ENCODE measurements at regions not wholly inside any gene's neighbourhood (a gene's known extent, or its start where the extent isn't known, plus 50 kb on each side); places are given as distances from the start of the nearest gene placed in this dataset.

- TF ChIP-seq, protein P1, sequence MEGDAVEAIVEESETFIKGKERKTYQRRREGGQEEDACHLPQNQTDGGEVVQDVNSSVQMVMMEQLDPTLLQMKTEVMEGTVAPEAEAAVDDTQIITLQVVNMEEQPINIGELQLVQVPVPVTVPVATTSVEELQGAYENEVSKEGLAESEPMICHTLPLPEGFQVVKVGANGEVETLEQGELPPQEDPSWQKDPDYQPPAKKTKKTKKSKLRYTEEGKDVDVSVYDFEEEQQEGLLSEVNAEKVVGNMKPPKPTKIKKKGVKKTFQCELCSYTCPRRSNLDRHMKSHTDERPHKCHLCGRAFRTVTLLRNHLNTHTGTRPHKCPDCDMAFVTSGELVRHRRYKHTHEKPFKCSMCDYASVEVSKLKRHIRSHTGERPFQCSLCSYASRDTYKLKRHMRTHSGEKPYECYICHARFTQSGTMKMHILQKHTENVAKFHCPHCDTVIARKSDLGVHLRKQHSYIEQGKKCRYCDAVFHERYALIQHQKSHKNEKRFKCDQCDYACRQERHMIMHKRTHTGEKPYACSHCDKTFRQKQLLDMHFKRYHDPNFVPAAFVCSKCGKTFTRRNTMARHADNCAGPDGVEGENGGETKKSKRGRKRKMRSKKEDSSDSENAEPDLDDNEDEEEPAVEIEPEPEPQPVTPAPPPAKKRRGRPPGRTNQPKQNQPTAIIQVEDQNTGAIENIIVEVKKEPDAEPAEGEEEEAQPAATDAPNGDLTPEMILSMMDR (IDR thresholded peaks at IDR 0.05; ENCODE audit: insufficient read depth, low read length) = no peak
- no peak for TF ChIP-seq POLR2AphosphoS5 (IDR thresholded peaks at IDR 0.05; ENCODE audit: low read depth)
- TF ChIP-seq, protein P2, sequence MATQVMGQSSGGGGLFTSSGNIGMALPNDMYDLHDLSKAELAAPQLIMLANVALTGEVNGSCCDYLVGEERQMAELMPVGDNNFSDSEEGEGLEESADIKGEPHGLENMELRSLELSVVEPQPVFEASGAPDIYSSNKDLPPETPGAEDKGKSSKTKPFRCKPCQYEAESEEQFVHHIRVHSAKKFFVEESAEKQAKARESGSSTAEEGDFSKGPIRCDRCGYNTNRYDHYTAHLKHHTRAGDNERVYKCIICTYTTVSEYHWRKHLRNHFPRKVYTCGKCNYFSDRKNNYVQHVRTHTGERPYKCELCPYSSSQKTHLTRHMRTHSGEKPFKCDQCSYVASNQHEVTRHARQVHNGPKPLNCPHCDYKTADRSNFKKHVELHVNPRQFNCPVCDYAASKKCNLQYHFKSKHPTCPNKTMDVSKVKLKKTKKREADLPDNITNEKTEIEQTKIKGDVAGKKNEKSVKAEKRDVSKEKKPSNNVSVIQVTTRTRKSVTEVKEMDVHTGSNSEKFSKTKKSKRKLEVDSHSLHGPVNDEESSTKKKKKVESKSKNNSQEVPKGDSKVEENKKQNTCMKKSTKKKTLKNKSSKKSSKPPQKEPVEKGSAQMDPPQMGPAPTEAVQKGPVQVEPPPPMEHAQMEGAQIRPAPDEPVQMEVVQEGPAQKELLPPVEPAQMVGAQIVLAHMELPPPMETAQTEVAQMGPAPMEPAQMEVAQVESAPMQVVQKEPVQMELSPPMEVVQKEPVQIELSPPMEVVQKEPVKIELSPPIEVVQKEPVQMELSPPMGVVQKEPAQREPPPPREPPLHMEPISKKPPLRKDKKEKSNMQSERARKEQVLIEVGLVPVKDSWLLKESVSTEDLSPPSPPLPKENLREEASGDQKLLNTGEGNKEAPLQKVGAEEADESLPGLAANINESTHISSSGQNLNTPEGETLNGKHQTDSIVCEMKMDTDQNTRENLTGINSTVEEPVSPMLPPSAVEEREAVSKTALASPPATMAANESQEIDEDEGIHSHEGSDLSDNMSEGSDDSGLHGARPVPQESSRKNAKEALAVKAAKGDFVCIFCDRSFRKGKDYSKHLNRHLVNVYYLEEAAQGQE (IDR thresholded peaks at IDR 0.05; ENCODE audit: insufficient replicate concordance, low read depth) = no peak
Observed at GRCh38 chr6:43914272-43915147, 144.5 kb downstream of the VEGFA start.
